Esophagus muscularis mucosa (tissue), 4 donors: ENCODE measurements at regions not wholly inside any gene's neighbourhood (a gene's known extent, or its start where the extent isn't known, plus 50 kb on each side); places are given as distances from the start of the nearest gene placed in this dataset.
A peak's percentile ranks its signal among the peaks of the same experiment; 100 is the strongest.

Source experiments
- DNase-seq: peaks from one replicate; pipeline ENCODE4 v3.0.0-alpha.2; 2017; ENCODE audit errors: extremely low spot score
- H3K27ac ChIP-seq, 4 donors: fragments of 200-600 bp; sonication (generic); replicated peaks in 1 of 4; 1 replicate in 3 of 4; 2 replicates in 1 of 4; pipeline ENCODE4 v1.5.1; 2016 to 2019; ENCODE audit warnings: mild to moderate bottlenecking in 1 of 4
- H3K27me3 ChIP-seq, 4 donors: fragments of 200-600 bp; sonication (generic); one replicate each; pipeline versions ENCODE4 v1.5.1 to v1.6.0; 2016 to 2019
- H3K36me3 ChIP-seq, 4 donors: fragments of 200-600 bp; sonication (generic); one replicate each; pipeline ENCODE4 v1.5.1; 2016 to 2019
- H3K4me1 ChIP-seq, 4 donors: fragments of 200-600 bp; sonication (generic); one replicate each; pipeline ENCODE4 v1.5.1; 2016 to 2019
- H3K4me3 ChIP-seq, 4 donors: fragments of 200-600 bp; sonication (generic); 1 replicate in 2 of 4; 2 replicates in 2 of 4; pipeline ENCODE4 v1.5.1; 2016 to 2019; ENCODE audit warnings: mild to moderate bottlenecking in 4 of 4, moderate library complexity in 1 of 4
- H3K9me3 ChIP-seq, 4 donors: fragments of 200-600 bp; sonication (generic); 1 replicate in 3 of 4; 2 replicates in 1 of 4; pipeline ENCODE4 v1.5.1; 2016 to 2019
- EP300 ChIP-seq: sonication (generic); formaldehyde crosslinking; IDR thresholded peaks from one replicate; pipeline ENCODE4 v1.6.1; 2017; ENCODE audit warnings: antibody characterized with exemption
- POLR2A ChIP-seq: fragments of 450-650 bp; IDR thresholded peaks from one replicate; pipeline ENCODE4 v1.6.1; 2017; ENCODE audit warnings: antibody characterized with exemption, moderate library complexity, mild to moderate bottlenecking, low read depth
- POLR2AphosphoS5 ChIP-seq, 2 donors: sonication (generic); formaldehyde crosslinking; IDR thresholded peaks; one replicate each; pipeline ENCODE4 v1.6.1; 2017; ENCODE audit warnings: antibody characterized with exemption in 2 of 2
- WGBS: methylation state at CpG from one replicate; pipeline ENCODE4 v1.1.5; 2018; 5-methylcytosine and 5-hydroxymethylcytosine counted together
- intact Hi-C: fragments of 100-400 bp; cut with DNase I; formaldehyde crosslinking; loops from one replicate; pipeline ENCODE4 v1.15.1; 2023
- TF ChIP-seq, protein P1 (sequence below), 3 experiments: fragments of 200-600 bp in 2 of 3; fragments of 450-650 bp in 1 of 3; sonication (generic) in 2 of 3; IDR thresholded peaks; one replicate each; pipeline ENCODE4 v1.5.1; 2017 to 2019; ENCODE audit warnings: antibody characterized with exemption in 3 of 3, mild to moderate bottlenecking in 2 of 3, moderate library complexity in 1 of 3

DNA sequence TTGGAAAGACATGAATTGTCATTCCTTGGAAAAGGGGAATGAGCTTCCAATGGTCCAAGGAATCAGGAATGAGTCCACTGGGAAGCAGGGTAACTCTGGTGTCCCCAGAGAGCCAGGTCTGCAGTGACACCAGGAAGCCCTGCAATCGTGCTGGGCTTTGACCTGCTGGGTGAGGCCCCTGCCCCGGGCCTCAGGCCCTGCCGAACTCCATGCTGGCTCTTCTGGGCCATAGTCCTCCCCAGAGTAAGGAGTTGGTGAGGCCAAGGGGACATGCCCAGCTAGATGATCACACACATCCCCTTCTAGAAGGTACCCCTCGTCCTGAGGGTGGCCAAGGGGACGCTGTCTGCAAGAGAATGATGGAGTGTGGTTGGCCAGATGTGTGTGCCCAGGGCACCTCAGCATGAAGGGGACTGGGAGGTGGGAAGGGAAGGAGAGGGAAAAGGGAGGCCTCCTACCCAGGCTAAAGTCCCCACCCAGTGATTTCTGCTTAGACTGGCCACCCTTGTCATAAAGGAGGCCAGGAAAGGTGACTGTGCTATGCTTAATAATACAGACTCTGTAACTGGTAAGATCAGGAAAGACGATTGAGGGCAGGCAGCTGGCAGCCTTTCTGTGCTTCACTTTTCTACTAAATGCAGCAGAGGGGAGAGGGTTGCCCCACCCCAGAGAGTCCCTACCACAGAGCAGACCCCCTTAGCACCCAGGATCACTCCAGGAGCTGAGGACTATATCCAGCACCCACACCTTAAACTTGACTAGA is 119.3 kb downstream of the SNX5 start:
- intact Hi-C loops = no loop called here
- 86% methylated on average over 3 of the region's 6 CpGs for WGBS

DNA sequence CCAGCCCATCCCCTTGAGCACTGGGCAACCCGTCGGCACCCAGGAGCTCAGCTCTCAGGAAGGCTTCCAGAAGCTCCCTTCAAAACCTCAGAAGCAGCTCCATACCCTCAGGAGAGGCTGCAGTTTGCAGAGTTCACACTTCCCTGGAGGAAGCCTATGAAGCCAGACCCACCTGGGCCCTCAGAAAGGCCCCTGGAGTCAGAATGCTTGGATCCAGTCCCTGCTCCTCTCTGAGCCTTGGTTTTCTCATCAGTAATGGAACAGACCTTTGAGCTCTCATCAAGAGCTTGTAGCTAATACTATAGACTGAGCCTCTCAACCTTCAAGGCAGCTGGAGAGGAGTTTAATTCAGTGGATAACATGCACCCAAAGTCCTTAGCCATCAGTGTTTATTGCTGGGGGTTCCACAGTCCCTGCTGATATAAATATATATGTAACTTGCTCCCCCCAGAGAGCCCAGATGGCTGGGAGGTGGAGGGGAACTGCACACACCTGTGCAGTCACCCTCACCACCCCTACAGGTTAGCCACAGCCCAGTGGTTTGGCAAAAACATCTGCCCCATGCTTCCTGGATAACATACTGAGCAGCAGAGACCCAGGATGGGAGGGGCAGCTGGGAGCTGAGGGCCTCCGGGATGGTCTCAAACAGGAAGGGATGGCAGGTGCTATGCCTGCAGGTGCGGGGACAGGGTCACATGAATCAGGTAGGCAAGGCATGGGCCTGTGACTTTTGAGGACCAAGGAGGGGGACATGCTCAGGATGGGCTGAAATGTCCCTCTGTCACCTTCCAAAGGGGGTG is 120.1 kb downstream of the SNX5 start:
- Histone ChIP-seq H3K9me3 (no peaks in the 10 kb centered on the region), H3K4me1 (peaks cover 12 to 33% (median 18%) of the 10 kb centered on the region in 4 donors), H3K27ac (peak overlapping the region in 1 of 4 donors; percentile 39), H3K36me3 (no peaks in the 10 kb centered on the region), H3K27me3 (no peaks in the 10 kb centered on the region), H3K4me3 (no peak overlapping the region)
- 100% methylated on average over 1 of the region's 4 CpGs for WGBS
- no peak for DNase-seq
- TF ChIP-seq, protein P1, sequence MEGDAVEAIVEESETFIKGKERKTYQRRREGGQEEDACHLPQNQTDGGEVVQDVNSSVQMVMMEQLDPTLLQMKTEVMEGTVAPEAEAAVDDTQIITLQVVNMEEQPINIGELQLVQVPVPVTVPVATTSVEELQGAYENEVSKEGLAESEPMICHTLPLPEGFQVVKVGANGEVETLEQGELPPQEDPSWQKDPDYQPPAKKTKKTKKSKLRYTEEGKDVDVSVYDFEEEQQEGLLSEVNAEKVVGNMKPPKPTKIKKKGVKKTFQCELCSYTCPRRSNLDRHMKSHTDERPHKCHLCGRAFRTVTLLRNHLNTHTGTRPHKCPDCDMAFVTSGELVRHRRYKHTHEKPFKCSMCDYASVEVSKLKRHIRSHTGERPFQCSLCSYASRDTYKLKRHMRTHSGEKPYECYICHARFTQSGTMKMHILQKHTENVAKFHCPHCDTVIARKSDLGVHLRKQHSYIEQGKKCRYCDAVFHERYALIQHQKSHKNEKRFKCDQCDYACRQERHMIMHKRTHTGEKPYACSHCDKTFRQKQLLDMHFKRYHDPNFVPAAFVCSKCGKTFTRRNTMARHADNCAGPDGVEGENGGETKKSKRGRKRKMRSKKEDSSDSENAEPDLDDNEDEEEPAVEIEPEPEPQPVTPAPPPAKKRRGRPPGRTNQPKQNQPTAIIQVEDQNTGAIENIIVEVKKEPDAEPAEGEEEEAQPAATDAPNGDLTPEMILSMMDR (IDR thresholded peaks at IDR 0.05) = no peak
- TF ChIP-seq POLR2A (no peak), EP300 (no peak), POLR2AphosphoS5 (IDR thresholded peaks at IDR 0.05) (no peak)
- intact Hi-C loops = no loop called here

More for the DNA sequence above, 119.3 kb downstream of the SNX5 start:
- H3K4me1 ChIP-seq = peaks cover 6 to 24% (median 11%) of the 10 kb centered on the region in 4 donors
- H3K27me3 ChIP-seq = no peaks in the 10 kb centered on the region
- H3K9me3 ChIP-seq = no peaks in the 10 kb centered on the region
- no peak overlapping the region for H3K4me3 ChIP-seq
- H3K27ac ChIP-seq = peak overlapping the region; percentile 39 to 64 (median 60)
- H3K36me3 ChIP-seq = no peaks in the 10 kb centered on the region
- no peak for DNase-seq
- TF ChIP-seq POLR2AphosphoS5 (IDR thresholded peaks at IDR 0.05) (no peak), EP300 (no peak), POLR2A (no peak)
- TF ChIP-seq, protein P1 (IDR thresholded peaks at IDR 0.05) = no peak

DNA sequence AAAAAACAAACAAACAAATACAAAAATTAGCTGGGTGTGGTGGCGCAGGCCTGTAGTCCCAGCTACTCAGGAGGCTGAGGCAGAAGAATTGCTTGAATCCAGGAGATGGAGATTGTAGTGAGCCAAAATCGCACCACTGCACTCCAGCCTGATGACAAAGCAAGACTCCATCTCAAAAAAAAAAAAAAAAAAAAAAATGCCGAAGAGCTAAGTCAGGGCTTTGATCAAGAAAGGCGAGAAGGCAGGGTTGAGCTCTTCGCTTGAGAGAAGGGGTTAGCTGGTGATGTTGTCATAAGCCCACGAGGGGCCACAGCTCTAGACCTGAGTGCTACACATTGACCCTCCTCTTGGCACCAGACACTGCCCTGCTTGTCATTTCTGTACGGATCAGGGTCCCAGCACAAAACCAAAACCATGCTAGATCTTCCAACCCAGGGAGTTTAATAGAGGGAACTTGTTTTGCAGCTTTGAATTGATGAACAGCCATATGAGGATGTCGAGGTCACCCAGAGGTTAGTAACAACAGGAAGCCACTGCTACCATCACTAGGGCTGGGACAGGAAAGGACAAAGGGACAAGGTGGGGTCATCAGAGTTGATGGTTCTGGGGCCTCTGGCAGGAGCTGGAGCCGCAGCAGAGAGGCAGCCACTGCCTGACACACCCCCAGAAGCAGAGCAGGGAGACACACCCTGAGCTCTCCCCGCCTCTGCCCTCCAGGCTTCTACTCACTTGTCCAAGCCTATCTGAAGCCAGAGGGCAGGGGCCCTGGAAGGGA is 122.7 kb downstream of the SNX5 start:
- H3K27me3 ChIP-seq = no peaks in the 10 kb centered on the region
- TF ChIP-seq EP300 = no peak
- TF ChIP-seq, protein P1 (IDR thresholded peaks at IDR 0.05) = no peak
- no peak for TF ChIP-seq POLR2A
- TF ChIP-seq POLR2AphosphoS5 (IDR thresholded peaks at IDR 0.05) = no peak
- no peaks in the 10 kb centered on the region for H3K36me3 ChIP-seq
- no peaks in the 10 kb centered on the region for H3K9me3 ChIP-seq
- H3K27ac ChIP-seq = no peak overlapping the region
- no peak for DNase-seq
- WGBS = 79% methylated on average over 10 of the region's 10 CpGs
- H3K4me1 ChIP-seq = peaks cover 20 to 57% (median 43%) of the 10 kb centered on the region in 4 donors
- intact Hi-C loops = no loop called here
- H3K4me3 ChIP-seq = no peak overlapping the region

DNA sequence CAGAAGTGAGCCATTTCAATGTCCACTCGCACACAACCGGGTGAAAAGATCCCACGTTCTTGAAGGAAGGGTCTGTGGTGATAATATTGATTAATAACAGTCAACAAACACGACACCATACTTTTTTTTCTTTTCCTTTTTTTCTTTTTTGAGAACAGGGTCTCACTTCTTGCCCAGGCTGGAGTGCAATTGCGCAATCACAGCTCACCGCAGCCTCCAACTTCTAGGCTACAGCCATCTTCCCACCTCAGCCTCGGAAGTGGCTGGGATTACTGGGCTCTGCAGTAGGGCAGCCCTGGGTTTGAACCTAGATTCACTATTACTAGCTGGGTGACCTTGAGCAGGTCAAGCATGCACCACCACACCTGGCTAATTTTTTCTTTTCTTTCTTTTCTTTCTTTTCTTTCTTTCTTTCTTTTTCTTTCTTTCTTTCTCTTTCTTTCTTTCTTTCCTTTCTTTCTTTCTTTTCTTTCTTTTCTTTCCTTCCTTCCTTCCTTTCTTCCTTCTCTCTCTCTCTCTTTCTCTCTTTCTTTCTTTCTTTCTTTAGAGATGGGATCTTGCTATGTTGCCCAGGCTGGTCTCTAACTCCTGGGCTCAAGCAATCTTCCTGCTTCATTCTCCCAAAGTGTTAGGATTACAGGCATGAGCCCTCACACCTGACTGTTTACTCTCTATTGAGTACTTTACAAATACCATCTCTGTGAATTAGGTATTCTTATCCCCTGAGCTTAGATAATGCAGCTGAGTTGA is 123.9 kb downstream of the SNX5 start:
- no peaks in the 10 kb centered on the region for H3K9me3 ChIP-seq
- TF ChIP-seq EP300 = no peak
- TF ChIP-seq, protein P1 (IDR thresholded peaks at IDR 0.05) = no peak
- no peak for TF ChIP-seq POLR2AphosphoS5 (IDR thresholded peaks at IDR 0.05)
- H3K4me1 ChIP-seq = peaks cover 20 to 53% (median 43%) of the 10 kb centered on the region in 4 donors
- no peak for DNase-seq
- intact Hi-C loops = no loop called here
- no peak overlapping the region for H3K4me3 ChIP-seq
- H3K27me3 ChIP-seq = no peaks in the 10 kb centered on the region
- 91% methylated on average over 7 of the region's 7 CpGs for WGBS
- no peaks in the 10 kb centered on the region for H3K36me3 ChIP-seq
- peak overlapping the region in 2 of 4 donors; percentile 84 to 88 for H3K27ac ChIP-seq
